CD4-positive, alpha-beta T cell treated with Interleukin-2 at 100 ng/mL for 4 hours (primary cell): ENCODE measurements at regions not wholly inside any gene's neighbourhood (a gene's known extent, or its start where the extent isn't known, plus 50 kb on each side); places are given as distances from the start of the nearest gene placed in this dataset.

Source experiments
- DNase-seq: peaks from one replicate; pipeline ENCODE4 v3.0.0-alpha.2; 2020; ENCODE audit warnings: low spot score

DNA sequence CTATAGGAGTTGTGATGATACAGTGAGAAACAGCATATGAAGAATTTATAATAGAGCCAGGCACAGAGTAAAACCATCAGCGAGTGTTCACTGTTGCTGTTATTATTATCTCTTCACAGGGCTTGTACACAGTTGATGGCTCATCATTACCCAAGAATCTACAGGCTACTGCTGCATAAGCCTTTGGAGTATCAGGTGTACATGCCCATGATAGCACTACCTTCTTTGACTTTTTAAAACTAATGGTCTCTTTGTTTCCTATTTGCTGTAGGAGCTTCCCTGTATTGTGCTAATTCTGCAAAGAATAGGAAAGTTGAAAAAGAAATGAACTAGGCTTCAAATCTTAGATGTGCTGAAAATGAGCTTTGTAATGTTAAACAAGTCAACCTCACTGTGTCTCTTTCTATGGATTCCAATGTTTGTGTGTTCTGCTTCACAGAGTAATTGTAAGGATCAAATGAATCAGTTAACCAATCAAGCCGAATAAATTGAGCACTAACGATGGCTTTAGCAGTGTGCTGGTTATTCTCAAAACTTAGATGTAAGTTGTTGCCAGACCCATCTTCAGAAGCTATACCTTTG, 138.8 kb downstream of the TUSC7 start:
- DNase-seq = no peak

DNA sequence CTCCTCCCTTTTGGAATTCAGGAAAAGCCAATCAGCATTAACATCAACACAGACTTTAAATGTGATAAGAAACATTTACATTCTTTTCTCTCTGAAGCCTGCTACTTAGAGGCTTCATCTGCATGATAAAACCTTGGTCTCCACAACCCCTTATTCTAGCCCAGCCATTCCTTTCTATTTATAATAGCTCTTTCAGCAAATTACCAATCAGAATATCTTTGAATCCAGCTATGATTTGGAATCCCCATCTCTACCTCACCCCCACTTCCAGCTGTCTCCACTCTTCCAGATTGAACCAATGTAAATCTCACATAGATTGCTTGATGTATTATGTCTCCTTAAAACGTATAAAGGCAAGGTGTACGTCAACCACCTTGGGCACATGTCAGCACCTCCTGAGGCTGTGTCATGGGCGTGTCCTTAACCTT, 139.7 kb downstream of the TUSC7 start:
- no peak for DNase-seq

DNA sequence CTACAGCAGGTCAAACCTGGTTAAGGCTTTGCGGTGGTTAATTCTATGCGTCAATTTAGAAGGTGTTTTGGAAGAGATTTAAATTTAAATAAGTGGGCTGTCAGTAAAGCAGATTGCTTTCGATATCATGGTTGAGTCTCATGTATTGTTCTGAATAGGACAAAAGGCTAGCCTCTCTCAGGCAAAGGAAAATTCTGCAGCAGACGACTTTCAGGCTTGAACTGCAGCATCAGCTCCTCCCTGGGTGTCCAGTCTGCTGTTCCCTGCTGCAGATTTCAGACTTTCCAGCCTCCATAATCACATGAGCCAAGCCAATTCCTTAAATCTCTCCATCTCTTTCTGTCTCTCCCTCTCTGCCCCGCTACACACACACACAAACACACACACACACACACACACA, 143.2 kb downstream of the TUSC7 start:
- no peak for DNase-seq

DNA sequence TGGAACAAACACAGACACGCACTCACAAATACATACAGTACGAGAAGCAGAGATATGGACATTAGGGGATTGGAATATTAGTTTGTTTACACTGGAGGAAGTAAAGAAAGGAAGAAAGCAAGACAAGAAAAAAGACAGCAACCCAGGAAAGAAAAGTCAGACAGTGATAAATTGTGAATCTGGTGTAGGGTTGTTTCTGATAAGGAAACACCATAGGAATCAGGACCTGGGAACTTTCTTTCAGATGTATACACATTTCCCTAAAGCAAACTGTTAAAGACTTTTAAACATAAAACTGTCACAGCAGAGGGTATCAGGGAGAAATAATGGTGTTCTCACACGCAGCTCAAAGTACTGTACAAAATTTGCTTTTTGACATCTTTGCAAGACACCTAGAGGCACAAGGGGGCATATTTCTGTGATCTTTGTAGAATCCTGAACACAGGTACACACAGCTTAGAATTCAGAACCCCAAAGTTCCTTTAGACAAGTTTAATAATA, 153.7 kb downstream of the TUSC7 start:
- DNase-seq = no peak

DNA sequence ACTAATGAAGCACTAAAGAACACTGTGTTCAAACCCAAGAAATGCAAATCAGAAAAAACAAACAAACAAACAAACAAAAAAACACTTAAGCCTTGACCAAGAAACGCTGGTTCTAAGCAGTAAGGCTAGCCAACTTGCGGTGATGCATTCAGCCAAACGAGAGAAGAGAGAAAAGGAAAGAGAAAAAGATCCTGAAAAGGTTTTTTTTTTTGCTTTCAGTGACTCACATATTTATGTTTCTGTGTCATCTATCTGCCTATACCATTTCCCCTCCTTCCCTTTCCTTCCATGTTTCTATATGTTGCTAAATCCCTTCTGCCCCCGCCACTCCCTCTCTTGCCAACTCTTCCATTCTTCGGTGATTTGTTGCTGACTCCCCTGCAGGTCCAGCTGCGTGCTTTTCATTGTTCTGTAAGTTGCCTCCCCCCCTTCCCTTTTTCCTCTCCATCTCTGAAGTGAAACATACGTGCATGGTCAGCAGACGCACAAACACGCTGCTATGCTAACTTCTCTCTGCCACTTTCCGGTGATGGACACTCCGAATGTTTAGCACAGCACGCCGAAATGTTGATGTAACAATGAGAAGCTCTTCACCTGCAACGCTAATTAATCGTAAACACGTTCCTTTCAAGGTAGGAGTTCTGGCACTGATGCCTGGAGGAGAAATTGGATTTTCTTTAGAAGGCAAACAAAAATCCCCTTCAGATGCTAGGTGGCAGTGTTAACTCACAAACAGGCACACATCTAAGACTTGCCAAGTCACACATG, 154.4 kb downstream of the TUSC7 start:
- no peak for DNase-seq

DNA sequence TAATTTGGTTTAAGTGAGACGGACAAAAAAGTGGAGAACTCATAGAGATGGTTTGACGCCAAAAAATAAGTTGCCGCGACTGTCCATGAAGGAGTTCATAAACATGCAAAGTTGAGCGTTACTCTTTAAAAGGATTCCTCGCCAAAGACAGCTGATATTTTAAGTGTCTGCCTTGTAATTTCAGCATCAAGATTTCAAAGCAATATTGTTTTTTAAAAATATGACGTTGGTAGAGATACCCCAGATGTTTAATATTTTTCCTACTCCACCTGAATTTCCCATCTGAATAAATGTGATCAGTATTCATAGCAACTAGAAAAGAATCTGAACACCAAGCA, 155.0 kb downstream of the TUSC7 start:
- no peak for DNase-seq

DNA sequence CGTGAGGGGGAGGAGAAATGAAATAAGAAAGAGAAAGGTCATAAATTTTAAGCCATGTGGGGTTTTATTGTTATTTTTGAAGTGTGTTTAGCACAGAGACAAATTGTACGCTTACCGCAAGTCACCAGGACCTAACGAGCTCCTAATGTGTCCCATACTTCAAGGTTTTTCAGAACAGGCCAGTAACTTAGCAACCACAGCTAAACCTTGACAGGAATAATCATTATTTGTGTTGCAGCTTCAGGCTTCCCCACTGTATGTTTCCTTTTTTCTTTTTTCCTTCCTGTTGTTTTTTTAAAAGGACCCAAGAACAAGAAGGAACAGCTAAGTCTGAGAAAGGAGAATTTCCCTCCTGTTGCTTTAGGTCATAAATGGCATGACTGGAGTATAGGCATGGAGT, 160.8 kb downstream of the TUSC7 start:
- no peak for DNase-seq

DNA sequence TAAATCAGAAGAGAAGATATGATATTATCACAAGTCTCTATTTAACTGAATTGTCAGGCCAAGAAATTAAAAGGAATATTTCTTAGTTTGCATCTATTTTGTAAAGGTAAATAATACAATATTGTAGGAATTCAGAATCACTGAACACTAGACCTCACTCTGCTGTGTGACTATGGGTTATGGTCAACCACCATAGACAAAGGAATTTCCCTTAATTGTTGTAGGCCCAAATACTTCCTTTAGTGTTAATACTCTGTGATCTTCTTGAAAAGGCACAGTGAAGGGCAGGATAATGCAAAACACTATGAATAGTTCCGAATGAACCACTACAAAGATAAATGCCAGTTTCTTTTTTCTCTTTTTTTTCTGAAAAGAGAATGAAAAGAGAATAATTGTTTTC, 162.3 kb downstream of the TUSC7 start:
- no peak for DNase-seq

DNA sequence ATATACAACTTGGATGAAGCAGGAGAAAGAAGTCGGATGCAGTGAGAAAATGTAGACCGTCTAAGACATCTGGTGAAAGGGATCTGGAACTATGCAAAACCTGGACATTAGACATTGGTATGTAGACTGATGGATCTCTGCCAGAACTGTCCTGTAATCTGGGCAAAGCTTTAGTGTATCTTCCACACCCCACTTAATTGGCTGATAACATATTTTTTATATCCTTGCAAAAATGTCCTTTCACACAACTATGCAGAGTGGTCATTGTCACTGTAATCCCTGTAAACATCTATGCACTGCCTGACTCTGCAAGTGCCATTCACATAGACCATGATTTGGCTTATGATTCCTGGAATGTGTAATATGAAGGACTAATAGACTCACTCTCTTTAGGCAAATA, 163.1 kb downstream of the TUSC7 start:
- no peak for DNase-seq

DNA sequence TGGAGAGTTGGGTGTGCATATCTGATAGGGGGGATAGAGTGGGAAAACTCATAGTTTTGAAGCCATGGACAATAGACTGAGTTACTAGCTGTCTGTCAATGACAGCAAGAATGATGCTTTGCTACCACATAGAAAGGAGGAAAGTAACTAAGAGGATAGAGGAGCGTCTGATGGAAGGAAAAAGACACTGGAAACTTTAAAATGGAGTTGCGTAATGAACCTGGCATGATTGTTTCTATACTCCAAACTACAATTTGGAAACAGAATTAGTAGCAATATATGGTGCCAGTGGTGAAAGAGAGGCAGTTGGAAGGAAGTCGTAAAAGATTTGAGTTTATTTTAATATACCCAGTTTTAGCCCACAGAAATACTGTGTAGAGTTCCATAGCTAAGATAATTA, 163.6 kb downstream of the TUSC7 start:
- no peak for DNase-seq

DNA sequence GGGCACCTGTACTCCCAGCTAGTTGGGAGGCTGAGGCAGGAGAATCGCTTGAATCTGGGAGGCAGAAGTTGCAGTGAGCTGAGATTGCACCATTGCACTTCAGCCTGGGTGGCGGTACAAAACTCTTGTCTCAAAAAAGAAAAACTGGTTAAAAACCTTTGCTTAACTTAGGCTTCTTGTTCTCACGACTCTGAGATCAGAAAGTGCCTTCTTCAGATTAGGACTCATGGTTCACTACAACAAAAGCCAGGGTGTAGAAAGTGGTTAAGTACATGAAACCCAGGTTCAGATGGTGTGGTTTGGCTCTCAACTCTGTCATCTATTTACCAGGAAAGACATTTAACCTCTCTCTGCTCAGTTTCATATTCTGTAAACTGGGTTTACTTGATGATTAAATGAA, 168.4 kb downstream of the TUSC7 start:
- DNase-seq = no peak

DNA sequence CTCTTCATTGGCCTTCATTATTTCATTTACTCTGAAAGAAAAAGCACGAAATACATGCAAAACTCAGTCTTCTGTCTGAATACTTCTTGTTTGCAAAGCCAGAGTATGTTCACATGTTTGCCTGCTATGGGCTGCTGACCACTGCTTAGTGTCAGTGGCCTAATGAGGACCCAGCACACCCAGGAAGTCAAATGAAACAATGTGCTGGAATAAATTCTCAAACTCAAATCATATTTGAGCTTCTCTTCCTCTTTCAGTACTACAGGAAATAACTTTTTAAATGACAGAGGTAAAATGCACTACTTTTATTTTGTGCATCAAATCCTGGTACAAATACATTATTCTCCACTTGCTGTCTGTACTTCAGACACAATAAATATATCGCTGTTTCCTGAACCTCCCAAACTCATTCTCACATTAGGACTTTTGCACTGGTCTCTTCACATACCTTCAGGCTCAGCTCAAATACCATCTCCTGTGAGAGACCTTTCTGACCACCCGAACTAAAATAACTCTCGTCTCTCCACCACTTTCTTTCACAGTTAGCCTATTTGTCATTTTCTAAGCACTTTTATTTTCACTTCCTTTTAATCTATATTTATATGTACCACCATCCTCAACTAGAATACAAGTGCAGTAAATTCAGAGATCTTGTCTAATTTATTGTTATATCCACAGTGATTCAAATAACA, 176.8 kb downstream of the TUSC7 start:
- DNase-seq = no peak

DNA sequence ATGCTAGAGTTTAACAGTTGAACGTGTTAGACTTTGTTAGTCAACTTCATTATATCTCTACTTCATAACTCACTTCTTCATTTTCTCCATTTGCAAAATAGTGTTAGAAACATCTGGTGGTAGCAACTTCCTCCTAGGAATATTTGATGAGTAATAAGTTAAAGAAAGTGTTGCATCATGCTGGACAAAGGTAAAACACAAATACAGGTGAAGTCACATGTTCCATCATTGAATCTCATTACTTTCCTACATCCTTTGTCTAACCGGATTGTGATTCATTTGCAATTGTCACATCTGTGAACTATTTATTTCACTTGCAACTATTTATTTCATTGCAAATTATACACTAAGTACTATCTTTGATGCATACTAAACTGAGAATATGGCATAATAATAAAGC, 186.5 kb downstream of the TUSC7 start:
- no peak for DNase-seq

DNA sequence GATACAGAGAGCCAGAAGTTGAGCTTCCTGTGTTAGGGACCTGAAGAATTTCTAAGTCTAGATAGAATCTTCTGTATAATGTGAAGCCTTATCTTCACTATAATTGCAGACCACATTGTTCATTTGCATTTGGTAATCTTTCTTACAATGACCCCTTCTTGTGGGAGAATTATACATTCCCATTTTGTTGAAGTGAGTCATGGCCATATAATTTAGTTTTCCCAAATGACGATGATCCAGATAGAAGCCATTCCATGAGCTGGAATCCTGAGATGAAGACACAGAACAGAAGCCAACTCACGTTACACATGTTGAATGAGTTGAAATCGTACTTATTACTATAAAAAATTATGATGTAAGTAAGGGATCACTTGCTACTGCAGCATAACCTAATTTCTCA, 187.8 kb downstream of the TUSC7 start:
- DNase-seq = no peak

DNA sequence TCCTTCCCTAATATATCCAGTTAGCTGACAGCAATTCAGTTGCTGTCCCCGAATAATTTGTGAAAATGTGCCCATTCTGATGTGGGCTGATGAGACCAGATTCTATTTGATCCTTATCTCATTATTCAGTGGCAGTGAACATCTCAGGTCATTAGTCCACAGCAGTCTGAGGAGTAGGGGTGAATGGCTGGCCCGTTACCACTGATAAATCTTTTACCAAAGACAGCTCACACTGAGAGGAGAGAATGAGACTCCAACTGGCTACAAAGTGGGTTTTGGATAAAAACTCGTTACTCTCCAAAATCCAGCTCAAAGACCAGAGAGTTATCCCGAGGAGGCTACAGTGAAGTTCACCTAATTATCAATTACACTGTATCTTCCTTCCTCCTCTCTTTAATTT, 189.7 kb downstream of the TUSC7 start:
- no peak for DNase-seq

DNA sequence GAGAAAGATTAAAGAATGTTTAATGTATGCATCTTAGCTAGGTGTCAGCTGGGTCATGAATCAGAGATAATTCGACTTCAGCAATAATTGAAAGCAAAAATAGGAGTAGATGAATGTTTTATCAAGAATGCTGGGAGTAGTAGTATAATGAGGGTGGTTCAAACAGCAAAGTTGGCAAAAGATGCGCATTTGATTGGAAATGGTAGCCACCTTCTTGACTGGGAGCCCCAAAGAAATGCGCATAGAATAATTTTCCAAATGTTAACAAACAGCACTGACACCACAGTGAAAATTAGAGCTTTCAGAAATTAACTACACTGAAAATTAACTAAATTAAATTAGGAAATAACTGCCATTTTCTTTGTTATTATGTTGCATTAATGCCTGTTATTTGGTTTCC, 195.8 kb downstream of the TUSC7 start:
- DNase-seq = no peak

DNA sequence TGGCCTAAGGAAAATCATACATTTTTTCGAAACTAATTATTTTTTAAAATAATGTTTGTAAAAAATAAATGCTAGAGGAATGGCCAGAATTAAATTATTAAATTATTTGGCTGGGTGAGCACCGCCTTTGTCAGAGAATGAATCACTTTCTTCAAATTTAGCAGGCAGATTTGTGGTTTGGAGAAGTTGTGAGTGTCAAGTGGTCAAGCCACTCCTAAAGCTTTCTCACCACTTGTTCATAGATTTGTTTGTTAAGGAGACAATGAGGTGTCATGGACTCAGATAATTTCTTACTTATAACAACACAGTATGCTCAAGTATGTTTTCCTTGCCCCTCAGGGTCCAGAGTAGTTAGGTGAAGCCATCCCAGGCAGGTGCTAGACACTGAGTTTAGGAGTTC, 196.2 kb downstream of the TUSC7 start:
- no peak for DNase-seq

DNA sequence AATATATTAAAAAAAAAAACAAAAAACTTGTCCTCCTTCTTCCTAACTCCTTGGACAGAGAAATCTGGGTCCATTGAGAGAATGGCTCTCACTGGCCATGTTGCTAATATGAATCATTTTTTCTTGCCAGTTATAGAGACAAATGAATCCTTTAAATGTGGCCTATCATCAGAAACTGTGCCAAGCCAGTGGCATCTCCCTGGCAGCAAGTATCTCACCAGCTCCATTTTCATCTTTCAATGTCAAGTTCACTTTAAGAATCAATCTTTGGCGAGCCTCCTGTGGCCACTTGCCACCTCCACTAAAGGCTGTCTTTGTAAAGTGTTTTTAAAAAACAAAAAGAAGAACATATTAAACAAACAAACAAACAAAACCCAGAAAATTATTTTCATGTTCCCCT, 202.5 kb downstream of the TUSC7 start:
- no peak for DNase-seq

DNA sequence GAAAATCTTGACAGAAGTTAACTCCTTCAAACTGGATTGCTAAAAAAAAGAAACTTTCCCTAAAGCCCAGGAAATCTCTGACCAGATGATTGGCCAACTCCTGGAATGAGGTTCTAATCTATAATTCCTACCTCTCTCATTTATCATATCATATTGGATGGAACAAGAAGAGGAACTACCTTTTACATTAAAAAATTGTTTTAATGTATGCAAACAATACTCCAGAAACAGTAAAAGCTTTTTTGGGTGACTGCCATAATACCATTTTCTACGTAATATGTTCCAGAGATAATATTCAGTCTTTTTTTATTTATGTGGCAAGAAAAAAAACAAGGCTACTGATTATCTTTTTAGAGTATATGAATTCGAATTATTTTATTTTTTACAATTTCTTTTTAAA, 204.4 kb downstream of the TUSC7 start:
- no peak for DNase-seq

DNA sequence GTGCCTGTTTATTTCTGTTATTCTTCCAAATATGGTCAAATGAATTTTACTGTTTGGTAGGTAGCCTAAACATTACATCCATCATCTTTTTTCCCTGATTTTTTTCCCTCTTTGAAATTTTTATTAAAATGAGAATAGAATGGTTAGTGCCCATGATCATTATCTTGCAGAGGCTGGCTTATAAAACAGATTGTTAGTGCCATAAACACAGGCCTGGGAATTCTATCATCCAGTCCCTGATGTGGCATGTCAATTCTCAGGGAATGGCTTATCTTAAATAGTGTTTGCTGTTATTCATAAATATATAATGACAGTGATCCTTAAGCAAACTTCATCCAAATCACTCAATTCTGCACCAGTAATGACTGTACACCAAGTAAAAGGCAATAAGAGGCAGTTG, 207.3 kb downstream of the TUSC7 start:
- DNase-seq = no peak

DNA sequence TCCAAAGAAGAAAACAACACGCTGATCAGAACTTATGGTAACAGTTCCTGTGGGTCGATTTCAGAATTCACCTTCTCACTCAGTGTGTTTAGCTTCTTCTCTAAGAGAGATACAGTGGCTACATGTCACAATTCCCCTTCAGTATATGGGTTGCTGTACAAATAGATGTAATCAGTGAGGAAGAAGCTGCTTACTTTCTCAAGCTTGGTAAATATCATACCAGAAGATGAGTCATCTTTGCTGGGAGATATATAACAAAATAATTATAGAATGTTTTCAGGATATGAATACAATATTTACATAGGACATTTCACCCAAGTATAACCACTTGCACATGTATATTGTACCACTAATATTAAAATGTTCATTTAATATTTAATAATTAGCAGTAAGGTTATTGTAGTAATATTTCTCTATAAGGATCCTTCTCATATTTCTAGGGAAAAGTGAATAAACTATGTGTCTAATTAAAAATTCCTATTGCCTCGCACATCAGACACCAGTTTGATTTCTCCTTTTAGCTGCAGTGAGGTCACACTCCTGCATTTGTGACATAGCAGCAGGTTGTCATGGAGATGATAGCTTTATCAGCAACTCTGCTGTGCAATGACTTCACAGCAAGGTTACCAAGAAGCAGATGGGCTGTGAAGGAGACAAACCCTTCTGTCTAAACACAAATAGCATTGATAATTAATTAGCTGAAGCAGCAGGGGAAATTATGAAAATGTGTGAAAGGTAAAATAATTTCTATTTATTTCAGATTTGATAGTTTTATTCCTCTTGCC, 211.4 kb downstream of the TUSC7 start:
- no peak for DNase-seq

DNA sequence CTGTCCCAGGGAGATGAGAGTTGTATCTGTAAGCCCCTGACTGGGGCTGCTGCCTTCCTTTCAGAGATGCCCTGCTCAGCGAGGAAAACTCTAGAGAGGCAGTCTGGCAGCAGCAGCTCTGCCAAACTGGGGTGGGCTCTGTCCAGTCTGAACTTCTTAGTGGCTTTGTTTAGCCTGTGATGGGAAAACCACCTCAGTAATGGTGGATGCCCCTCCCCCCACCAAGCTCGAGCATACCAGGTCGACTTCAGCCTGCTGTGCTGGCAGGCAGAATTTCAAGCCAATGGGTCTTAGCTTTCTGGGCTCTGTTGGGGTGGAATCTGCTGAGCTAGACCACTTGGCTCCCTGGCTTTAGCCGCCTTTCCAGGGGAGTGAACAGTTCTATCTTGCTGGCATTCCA, 218.3 kb downstream of the TUSC7 start:
- DNase-seq = no peak
